NCI-H1694 treated with DMSO at 0.1 percent for 48 hours (cell line): ENCODE measurements at regions not wholly inside any gene's neighbourhood (a gene's known extent, or its start where the extent isn't known, plus 50 kb on each side); places are given as distances from the start of the nearest gene placed in this dataset.
"Not testable (repeated sequence)": the region's sequence is repeated elsewhere in the genome, so short reads cannot be mapped to it uniquely, and the experiment has no call there.

ENCODE experiments used
- DNase-seq: peaks from one replicate; lab custom pipeline; 2025; lab: John Stamatoyannopoulos, UW

DNA sequence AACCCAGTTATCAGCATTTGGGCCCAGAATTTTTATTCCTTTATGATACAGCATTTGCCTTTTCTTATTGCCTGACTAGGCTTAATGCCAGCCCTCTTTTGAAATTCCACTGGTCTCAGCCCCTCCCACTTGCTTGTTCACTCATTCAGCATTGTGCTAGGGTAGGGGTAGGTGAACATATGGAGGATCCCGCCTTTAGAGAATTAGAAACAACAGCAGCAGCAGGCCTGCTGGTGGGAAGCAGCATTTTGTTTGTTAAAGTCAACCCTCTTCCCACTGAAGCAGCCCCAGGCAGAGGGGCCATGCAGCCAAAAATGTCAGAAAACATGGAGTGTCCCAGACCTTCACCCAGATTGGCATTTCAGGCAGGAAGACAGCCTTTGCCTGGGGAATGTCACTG, 1355.2 kb downstream of the CDH8 start:
- DNase-seq = no peak

DNA sequence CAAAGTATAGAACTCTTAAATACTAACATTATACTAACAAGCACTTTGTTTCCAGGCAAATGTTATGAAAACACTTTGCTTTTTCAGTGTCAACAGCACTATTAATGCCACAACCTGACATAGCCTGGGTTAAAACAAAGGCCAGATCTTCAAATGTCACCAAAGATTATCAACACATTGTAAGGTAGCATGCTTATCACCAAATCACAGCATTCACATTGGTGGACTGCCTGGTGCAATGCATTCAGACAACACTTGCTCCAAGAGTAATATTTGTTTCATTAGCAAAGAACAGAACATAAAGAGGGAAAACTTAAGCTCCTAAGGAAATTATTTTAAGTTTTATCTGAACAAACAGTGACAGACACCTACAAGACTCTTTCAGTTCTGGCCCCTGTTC, 1361.2 kb downstream of the CDH8 start:
- no peak for DNase-seq

DNA sequence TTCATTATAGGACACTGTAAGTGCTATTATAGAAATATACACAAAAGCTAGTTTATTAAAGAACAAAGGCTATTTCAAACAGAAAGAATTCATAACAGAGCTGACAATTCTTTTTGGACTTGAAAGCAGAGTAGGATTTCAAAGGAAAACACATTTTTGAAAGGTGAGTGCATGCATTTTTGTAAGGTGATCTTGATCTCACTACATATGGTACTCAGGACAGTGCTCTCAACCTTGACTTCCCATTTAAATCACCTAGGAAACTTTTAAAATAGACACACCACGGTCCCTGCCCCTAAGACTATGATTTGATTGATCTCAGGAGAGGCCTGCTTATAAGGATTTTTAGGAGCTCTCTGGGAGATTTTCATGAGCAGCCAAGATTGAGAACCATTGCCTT, 1362.0 kb downstream of the CDH8 start:
- no peak for DNase-seq

DNA sequence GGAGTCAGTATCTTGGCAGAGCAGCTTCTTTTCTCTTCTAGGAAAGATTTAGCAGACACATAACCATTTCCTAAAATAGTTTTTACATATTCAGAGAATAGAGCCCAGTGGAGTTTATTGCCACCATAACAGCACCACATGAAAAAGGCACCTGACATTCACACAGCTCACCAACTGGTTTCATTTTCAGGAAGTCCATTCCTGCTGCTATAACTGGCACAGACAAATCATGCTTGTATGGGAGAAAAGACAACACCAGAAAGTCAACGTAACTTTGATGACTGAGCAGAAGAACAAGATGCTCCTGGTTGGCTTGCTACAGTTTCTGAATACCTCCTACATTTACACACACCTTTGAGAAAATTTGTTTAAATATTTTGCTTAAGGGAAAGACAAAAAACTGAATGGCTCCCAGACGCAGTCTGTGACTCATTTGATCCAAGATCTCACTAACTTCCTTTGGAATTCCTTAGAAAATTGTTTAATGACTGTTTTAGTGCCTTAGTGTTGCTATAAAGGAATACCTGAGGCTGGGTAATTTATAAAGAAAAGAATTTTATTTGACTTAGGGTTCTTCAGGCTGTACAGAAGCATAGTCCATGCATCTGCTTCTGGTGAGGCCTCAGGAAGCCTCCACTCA, 1380.6 kb downstream of the CDH8 start:
- no peak for DNase-seq

DNA sequence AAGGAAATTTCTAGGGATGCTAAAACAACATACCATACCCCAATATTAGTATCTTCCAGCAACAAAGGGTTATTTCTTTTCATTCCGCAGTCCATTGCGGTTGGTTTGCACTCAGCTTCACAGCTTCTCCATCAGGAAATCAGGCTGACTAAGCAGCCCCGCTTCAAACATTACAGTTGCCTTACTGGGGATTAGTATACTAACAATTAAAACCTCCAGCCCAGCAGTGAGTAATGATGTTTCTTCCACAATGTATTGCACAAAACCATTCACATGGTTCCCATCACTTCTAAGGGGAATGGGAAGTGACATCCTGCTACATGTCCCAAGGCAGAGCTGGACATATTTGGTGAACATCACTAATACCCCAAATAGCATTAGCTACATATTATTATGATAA, 1384.9 kb downstream of the CDH8 start:
- no peak for DNase-seq

DNA sequence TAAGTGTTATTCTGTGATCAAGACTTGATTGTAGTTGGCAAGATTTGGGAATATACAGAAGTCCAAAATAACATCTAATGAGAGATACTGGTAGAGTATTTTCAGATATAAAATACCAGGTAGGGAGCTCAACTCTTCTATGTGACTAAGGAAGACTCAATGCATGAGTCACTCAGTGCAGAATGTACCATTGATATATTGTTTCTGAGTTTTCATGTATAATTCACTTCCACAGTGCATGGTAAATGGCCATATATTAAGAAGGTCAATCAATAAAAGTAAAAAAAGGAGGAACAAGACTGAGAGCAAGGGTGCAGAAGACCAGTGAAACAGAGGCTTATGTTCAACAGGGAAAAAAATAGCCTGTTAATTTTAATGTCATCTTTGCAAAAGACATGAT, 1387.9 kb downstream of the CDH8 start:
- no peak for DNase-seq

DNA sequence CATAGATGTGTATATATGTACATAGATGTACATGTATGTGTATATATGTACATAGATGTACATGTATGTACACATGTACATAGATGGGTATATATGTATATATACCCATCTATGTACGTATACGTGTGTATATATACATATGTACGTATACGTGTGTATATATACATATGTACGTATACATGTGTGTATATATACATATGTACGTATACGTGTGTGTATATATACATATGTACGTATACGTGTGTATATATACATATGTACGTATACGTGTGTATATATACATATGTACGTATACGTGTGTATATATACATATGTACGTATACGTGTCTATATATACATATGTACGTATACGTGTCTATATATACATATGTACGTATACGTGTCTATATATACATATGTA, 1388.8 kb downstream of the CDH8 start:
- not testable (repeated sequence) for DNase-seq

DNA sequence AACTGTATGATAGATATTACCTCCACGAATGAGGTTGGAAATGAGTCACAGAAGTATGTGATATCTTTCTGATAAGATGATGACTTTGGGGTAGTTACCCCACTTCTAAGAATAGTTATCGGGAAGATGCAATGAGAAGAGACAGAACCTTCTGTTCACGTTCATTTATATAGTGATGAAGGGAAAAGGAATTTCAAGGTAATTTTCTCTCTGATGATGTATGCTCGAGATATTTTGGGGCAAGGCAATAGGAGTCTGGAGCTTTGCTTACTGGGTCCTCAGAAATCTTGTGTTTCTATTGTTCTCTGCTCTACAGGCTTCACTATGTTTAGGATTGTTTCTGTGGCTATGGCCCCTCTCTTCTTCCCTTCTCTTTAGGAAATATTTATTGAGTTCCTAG, 1389.6 kb downstream of the CDH8 start:
- DNase-seq = no peak

DNA sequence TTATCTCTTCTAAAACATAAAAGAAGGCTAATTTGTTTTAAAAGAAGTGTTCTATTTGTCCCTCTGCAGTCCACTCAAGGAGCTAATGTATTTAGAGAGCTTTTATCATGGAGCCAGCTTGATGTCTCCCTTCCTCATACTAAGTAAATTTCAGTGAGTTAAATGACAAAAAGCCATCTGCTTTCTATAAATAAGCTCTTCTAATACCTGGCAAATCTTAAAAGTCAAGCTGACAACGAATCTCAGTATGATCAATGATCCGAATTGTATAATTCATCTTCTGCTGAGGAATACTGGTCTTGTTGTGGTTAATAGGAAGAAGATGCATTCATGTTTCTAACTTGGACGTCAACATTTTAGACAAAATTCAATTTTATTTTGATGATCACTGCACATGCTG, 1390.7 kb downstream of the CDH8 start:
- DNase-seq = no peak

DNA sequence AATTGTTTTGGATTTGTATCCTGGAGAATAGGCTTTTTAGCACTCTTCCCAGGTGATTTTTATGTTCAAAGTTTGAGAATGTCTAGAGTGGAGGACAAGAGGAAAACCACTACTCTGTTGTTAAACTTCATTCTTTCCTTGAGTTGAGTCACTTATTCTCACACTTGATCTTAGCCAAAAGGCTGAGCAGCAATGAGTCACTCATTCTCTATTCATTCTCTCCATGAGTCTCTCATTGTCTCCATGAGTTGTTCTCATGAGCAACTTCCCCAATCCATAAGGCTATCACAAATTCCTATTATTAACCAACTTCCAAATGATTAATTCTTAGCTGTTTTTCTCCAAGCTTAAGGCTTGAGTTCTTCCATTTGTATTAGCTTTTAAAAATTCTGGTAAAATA, 1393.3 kb downstream of the CDH8 start:
- DNase-seq = no peak

DNA sequence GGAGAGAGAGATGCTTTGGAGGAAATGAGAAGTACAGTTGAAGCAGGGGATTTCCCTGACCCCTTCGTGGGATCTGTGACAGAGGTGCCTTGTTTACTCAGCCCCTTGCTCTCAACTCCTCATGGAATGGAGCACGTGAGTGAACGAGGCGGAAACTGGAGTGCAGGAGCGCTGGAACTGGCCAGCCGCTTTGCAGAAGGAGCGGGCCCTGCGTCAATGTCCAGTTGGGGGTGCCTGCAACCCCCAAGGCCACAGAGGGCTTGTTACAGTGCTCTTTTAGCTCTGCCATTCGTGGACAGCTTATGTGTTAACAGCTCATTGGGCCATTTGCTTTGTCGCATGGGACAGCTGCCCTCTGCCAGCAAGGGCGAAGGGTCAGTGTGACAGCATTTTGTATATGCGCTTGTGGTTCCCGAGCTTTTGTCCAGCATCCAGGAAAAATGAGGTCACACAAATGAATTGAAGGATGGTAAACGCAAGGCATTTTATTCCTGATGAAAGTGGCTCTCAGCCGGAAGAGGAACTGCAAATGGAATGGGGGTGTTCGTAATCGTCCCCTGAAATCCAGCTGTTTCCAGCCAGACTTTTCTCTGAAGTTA, 1395.1 kb downstream of the CDH8 start:
- DNase-seq = no peak

DNA sequence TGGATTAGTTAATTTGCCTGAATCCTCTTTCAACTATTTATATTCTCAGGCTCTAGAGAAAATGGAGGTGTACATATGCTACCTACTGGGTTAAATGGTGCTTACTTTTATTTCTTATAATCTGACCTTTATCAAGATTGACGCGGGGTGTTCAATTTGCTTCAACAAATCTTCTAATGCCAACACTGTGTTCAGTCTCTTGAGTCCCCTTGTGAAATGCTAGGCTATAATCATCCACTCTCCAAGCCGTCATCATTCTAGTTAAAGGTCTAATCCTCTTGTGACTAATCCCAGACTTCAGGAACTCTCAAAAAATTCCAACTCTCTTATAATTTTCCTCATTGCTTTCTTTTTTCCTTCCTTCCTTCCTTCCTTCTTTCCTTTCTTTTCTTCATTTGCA, 1396.2 kb downstream of the CDH8 start:
- DNase-seq = no peak

DNA sequence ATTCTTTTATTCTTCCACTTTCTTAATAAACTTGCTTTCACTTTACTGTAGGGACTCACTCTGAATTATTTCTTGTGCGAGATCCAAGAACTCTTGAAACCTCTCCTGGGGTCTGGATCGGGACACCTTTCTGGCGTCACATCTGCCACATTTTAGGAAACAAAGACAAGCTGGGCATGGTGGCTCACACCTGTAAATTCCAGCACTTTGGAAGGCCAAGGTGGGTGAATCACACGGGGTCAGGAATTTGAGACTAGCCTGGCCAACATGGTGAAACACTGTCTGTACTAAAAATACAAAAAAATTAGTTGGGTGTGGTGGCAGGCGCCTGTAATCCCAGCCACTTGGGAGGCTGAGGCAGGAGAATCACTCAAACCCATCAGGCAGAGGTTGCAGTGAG, 1399.6 kb downstream of the CDH8 start:
- DNase-seq = not testable (repeated sequence)

DNA sequence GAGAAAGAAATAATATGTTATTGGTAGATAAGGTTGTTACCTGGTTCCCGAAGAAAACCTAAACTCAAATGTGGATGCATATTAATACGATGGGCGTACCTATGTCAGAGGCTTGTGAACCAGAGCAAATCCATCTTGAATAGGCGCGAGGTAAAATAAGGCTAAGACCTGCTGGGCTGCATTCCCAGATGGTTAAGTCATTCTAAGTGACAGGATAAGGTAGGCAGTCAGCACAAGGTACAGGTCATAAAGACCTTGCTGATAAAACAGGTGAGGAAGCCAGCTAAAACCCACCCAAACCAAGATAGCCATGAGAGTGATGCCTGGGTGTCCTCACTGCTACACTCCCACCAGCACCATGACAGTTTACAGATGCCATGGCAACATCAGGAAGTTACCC, 1400.1 kb downstream of the CDH8 start:
- DNase-seq = no peak

DNA sequence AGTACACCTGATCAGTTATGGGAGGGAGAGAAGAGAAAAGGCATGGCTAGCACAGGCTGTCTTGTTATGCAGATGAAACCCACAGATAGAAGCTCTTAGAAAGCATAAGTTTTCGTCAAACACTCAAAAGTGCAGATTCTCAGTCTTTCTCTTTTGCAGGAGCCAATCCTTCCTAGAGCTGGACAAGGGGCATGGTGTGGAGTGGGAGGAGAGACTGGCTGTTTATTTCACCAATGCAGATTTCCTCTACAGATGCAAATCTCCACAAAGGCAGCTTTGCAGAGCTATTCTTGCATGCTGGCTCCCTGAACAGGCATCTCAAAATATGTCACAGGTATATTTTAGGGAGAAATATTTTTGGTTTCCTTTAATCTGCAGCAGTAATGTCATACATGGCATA, 1400.7 kb downstream of the CDH8 start:
- no peak for DNase-seq

DNA sequence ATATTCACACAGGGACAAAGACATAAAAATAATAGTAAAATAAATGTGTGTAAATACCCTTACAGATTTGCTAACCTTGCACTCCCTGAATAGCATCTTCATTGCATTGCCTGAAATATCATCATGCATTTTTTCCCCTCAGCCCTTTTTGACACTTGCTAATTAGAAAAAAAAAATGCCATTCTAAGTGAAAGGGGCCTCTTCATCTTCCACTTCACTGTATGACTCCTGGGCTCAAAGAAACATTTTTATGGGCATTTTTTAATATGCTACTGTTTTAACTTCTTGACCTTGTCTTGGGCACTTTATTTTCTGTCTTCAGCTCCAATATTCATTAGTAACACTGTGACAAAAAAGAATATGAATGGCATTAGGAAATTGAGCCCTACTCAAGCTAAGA, 1424.4 kb downstream of the CDH8 start:
- DNase-seq = no peak

DNA sequence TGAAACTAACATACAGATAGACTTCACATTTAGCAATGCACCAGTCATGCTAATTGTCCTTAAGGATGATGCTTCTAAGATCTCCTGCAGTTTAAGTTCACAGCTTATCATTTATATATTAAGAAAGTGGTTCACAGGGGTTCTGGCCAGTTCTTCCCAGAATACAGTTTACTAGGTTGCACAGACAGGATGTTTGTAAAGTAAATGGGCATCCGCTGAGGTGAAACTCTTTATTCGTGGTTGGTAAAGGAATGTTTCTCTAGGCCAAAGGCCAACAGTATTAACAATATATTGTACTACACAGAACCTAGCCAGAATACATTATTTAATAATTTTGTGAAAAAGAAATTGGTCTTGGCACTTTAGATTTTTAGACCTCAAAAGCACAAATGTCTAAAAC, 1427.3 kb downstream of the CDH8 start:
- no peak for DNase-seq

DNA sequence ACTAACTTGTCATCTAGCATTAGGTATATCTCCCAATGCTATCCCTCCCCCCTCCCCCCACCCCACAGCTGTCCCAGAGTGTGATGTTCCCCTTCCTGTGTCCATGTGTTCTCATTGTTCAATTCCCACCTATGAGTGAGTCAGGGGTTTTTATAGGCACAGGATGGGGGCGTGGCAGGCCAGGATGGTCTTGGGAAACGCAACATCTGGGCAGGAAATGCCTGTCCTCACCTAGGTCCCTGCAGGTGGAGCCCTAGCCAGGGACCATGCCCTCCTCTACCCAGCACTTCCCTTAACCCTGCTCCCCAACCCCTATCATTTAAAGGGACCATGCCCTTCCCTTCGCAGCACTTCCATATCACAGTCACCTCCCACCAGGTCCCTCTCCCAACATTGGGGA, 1430.6 kb downstream of the CDH8 start:
- not testable (repeated sequence) for DNase-seq

DNA sequence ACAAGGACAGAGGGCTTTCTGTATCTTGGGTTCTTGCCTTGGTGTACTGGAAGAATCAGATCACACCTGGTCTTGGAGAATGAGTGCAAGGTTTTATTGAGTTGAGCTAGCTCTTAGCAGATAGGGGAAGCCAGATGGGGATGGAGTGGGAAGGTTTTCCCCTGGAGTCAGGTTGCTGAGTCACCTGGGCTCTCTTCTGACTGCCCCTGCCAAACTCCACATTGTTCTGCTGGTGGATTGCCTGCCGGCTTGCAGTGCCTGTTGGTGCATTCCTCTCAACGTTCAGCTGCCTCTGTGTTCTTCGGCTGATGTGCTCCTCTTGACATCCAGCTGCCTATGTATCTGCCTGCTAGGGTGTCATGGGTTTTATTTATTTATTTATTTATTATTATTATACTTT, 1431.1 kb downstream of the CDH8 start:
- DNase-seq = no peak

DNA sequence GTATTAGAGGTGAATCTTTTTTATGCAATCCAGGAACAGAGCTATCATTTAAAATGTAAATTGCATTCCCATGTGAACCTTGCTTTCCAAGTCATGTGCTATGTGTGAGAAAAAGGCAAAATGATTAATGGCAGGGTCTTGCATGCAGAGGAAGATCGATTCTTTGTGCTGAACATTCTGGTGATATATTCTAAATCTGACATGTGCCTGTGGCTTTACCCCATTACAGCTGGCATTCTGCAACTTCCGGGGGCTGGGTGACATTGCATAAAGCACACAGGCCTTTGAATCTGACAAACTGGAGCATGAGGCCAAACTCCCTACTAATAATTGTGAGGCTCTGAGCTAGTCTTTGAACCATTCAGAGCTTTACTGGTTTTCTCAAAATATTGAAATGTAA, 1449.7 kb downstream of the CDH8 start:
- no peak for DNase-seq

DNA sequence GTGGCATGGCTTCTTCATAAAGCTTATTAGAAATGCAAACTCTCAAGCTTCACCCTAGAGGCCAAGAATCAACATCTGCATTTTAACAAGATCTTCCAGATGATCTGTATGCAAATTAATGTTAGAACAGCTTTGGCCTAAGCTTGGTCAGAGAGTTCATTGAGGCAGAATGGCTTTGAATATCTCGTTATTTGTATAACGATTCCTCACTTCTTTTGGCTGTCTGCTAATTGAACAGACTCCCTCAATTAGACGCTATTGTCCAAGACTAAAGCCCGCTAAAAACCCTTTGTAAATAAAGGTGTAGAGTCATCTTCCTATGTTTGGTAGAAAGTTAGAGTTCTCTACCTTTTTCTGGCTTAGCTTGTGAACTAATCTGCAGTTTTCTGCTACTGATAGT, 1453.7 kb downstream of the CDH8 start:
- DNase-seq = no peak

DNA sequence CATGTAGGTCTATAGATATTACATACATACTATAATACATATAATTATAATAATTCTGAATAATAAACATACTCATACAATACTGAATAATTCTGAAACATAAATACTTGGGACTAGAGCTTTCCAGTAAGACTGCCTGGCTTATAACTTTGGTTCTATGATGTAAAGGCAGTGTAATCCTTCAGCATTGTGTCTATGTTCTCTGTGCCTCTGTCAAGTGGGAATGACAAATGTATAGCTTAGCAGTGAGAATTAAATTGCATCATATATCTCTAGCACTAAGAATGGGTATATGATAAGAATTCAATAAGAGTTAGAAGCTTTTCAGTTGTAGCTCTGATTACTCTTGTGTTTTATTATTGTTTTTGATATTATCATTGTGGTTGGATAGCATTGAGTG, 1469.3 kb downstream of the CDH8 start:
- DNase-seq = no peak

DNA sequence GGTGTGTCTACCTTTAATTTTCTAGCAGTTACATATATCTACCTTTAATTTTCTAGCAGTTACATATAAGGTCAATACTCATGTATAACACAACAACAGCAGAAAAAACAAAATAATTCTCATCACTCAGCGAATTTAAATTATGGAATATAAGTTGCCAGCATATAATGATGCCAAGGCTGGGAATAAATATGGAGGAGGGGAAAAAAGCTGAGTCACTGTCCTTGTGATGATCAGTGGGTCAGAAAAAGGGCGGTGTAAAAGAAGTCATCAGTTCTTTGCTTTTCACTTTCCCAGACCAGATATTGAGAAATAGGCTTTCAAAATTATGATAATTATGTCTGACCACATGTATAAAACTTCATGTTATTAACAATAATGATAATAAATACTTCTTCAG, 1471.7 kb downstream of the CDH8 start:
- no peak for DNase-seq

DNA sequence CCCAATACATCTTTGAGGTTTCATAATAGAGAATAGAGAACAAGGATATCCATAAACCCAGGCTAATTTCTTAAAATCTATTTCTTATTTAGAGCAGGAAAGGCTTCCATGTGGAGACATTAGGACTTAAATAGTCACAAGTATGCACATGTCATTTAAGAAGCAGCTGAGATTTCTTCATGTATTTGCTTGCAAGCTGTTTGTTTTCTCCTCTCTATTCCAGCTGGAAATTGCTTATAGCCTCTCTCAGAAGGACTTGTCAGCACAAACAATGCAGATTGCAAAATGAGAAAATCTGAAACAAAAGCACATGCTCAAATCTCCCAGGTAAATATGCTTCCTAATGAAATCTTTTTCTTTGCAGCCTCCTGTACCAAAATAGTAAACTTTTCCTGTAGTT, 1473.1 kb downstream of the CDH8 start:
- no peak for DNase-seq
